ENCODE measurements at regions not wholly inside any gene's neighbourhood (a gene's known extent, or its start where the extent isn't known, plus 50 kb on each side); places are given as distances from the start of the nearest gene placed in this dataset.

GRCh38 chr1:55867304-55867843 lies 652.2 kb upstream of the USP24 start:
- no peak for TF ChIP-seq CTCF (IDR thresholded peaks at IDR 0.05; ENCODE audit: insufficient read depth, low read length)
- no peak for TF ChIP-seq POLR2AphosphoS5 (IDR thresholded peaks at IDR 0.05; ENCODE audit: low read depth)
- no peak for TF ChIP-seq REST (IDR thresholded peaks at IDR 0.05; ENCODE audit: insufficient replicate concordance, low read depth)
- no peak for TF ChIP-seq GABPA (IDR thresholded peaks at IDR 0.05; ENCODE audit: low read depth)
- no peak for TF ChIP-seq SPI1 (IDR thresholded peaks at IDR 0.05; ENCODE audit: borderline replicate concordance, low read depth)
